ENCODE measurements at regions not wholly inside any gene's neighbourhood (a gene's known extent, or its start where the extent isn't known, plus 50 kb on each side); places are given as distances from the start of the nearest gene placed in this dataset.

DNA sequence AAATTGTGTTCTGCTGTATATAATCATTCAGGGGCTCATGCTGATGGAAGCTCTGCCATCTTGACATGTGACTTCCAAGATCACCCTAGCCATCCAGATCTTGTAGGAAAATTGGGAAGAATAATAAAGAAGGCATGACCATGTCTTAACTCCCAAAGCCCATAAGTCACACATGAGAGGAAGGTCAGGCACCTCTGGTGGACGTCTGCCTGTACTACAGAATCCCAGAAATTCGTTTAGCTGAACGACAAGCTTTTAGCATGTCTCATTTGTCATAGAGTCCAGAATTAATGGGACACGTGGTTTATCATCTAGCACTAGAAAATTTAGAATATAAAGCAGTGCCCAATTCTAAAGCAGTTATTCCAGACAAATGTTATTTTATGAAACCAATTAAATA lies 212.7 kb downstream of the CENPC start:
- intact Hi-C loops (cut with DNase I): no loop called here
- Histone ChIP-seq H3K4me3 (no peak overlapping the region), H3K4me1 (no peaks in the 10 kb centered on the region), H3K27ac (no peak overlapping the region), H3K27me3 (no peaks in the 10 kb centered on the region), H3K36me3 (replicated peaks in 1 of 2; ENCODE audit: insufficient read depth in 1 of 2, low read depth in 2 of 2) (no peaks in the 10 kb centered on the region), H3K9me3 (no peaks in the 10 kb centered on the region)
- ATAC-seq (no peak), DNase-seq (no peak)
- TF ChIP-seq POLR2A (IDR thresholded peaks at IDR 0.05): no peak
- TF ChIP-seq, protein P1, sequence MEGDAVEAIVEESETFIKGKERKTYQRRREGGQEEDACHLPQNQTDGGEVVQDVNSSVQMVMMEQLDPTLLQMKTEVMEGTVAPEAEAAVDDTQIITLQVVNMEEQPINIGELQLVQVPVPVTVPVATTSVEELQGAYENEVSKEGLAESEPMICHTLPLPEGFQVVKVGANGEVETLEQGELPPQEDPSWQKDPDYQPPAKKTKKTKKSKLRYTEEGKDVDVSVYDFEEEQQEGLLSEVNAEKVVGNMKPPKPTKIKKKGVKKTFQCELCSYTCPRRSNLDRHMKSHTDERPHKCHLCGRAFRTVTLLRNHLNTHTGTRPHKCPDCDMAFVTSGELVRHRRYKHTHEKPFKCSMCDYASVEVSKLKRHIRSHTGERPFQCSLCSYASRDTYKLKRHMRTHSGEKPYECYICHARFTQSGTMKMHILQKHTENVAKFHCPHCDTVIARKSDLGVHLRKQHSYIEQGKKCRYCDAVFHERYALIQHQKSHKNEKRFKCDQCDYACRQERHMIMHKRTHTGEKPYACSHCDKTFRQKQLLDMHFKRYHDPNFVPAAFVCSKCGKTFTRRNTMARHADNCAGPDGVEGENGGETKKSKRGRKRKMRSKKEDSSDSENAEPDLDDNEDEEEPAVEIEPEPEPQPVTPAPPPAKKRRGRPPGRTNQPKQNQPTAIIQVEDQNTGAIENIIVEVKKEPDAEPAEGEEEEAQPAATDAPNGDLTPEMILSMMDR (IDR thresholded peaks at IDR 0.05): peak in 4 of 7 experiments; percentile 13 to 36 (median 20)
- WGBS, 2 donors: 12 to 28% methylated on average over 3 to 4 of the region's 4 CpGs

- no peak for ATAC-seq
- H3K4me3 ChIP-seq: no peak overlapping the region
- DNase-seq: no peak
- H3K27ac ChIP-seq: no peak overlapping the region
- intact Hi-C loops (cut with DNase I): no loop called here
- H3K27me3 ChIP-seq: no peaks in the 10 kb centered on the region
- WGBS, 2 donors: 58 to 61% methylated on average over 1 of the region's 1 CpG
- no peaks in the 10 kb centered on the region for H3K4me1 ChIP-seq
- no peaks in the 10 kb centered on the region for H3K9me3 ChIP-seq
- TF ChIP-seq, protein P1 (IDR thresholded peaks at IDR 0.05): no peak
- no peak for TF ChIP-seq POLR2A (IDR thresholded peaks at IDR 0.05)
- H3K36me3 ChIP-seq (replicated peaks in 1 of 2; ENCODE audit: insufficient read depth in 1 of 2, low read depth in 2 of 2): no peaks in the 10 kb centered on the region
Observed at GRCh38 chr4:67328393-67328792, 216.9 kb downstream of the CENPC start.

DNA sequence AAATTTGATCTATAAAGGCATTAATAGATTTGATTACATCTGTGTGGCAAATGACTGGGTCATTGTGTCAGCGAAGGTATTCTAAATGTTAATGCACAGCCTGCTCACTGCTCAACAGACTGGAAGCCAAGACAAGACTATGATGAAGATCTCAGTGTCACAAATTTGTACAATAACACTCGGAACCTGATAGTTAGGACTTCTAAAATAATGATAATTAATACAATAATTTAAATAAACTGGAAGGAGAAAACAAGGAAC lies 217.4 kb downstream of the CENPC start:
- H3K27ac ChIP-seq: no peak overlapping the region
- no peak for DNase-seq
- H3K36me3 ChIP-seq (replicated peaks in 1 of 2; ENCODE audit: insufficient read depth in 1 of 2, low read depth in 2 of 2): no peaks in the 10 kb centered on the region
- intact Hi-C loops (cut with DNase I): no loop called here
- no peak overlapping the region for H3K4me3 ChIP-seq
- no peak for ATAC-seq
- no peaks in the 10 kb centered on the region for H3K27me3 ChIP-seq
- no peaks in the 10 kb centered on the region for H3K4me1 ChIP-seq
- no peaks in the 10 kb centered on the region for H3K9me3 ChIP-seq
- 27 to 32% methylated on average over 2 of the region's 2 CpGs for WGBS, 2 donors
- TF ChIP-seq, protein P1 (IDR thresholded peaks at IDR 0.05): no peak
- TF ChIP-seq POLR2A (IDR thresholded peaks at IDR 0.05): no peak

GRCh38 chr4:67327245-67328017 lies 217.9 kb downstream of the CENPC start:
- DNase-seq (peak; percentile 60 to 70 (median 67)), ATAC-seq (peak; percentile 82)
- no peak overlapping the region for H3K27ac ChIP-seq
- WGBS, 2 donors: 0 to 3% methylated on average over 6 of the region's 6 CpGs
- intact Hi-C loops (cut with DNase I): no loop called here
- TF ChIP-seq POLR2A (IDR thresholded peaks at IDR 0.05): no peak
- TF ChIP-seq, protein P1 (IDR thresholded peaks at IDR 0.05): peak; percentile 73 to 88 (median 84)
- H3K36me3 ChIP-seq (replicated peaks in 1 of 2; ENCODE audit: insufficient read depth in 1 of 2, low read depth in 2 of 2): no peaks in the 10 kb centered on the region
- H3K4me1 ChIP-seq: no peaks in the 10 kb centered on the region
- no peaks in the 10 kb centered on the region for H3K27me3 ChIP-seq
- no peaks in the 10 kb centered on the region for H3K9me3 ChIP-seq
- no peak overlapping the region for H3K4me3 ChIP-seq

DNA sequence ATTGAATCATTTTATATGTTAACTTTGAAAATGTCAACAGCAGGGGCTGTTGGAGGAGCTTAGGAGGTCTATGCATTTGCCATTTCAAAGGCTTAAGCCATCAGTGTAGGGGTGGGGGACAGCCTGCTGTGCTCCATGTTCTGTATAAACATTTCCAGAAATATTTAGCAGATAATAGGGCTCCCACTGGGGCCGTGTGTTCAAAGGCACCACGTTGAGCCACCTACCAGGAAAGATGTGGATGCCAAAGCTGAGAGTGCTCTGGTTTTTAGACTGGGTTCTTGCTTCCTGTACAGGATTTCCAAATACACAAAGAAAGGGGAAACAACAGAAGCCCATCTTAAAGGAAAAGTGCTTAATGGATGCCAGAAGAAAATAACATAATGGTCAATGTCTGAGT lies 219.5 kb downstream of the CENPC start:
- intact Hi-C loops (cut with DNase I): no loop called here
- no peaks in the 10 kb centered on the region for H3K27me3 ChIP-seq
- DNase-seq: no peak
- no peak overlapping the region for H3K27ac ChIP-seq
- H3K4me1 ChIP-seq: no peaks in the 10 kb centered on the region
- H3K36me3 ChIP-seq (replicated peaks in 1 of 2; ENCODE audit: insufficient read depth in 1 of 2, low read depth in 2 of 2): no peaks in the 10 kb centered on the region
- WGBS, 2 donors: 7 to 15% methylated on average over 2 of the region's 2 CpGs
- no peaks in the 10 kb centered on the region for H3K9me3 ChIP-seq
- H3K4me3 ChIP-seq: no peak overlapping the region
- TF ChIP-seq, protein P1 (IDR thresholded peaks at IDR 0.05): no peak
- no peak for TF ChIP-seq POLR2A (IDR thresholded peaks at IDR 0.05)
- no peak for ATAC-seq
